ENCODE measurements at regions not wholly inside any gene's neighbourhood (a gene's known extent, or its start where the extent isn't known, plus 50 kb on each side); places are given as distances from the start of the nearest gene placed in this dataset.

DNA sequence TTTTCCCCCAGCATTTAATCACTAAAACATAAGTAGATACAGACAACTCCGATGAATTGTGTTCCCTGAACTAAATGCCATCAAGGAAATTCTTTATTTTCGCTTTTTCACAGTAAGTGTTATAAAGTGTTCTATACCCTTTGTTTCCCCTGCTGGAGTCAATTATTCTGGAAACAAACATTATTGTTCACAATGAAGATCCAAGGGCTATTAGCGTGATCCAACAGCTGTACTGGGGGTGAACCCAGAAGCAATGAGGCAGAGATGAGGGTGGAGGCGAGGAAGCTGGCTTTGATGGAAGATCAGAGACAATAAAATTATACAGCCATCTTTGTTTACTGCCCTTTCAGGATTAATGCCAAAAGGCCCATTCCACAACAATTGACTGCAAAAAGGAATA lies 250.3 kb upstream of the IGF1R start:
- Mint-ChIP-seq H3K9me3 (peaks cover 5% of the 10 kb centered on the region), H3K4me3 (no peak overlapping the region), H3K36me3 (ENCODE audit: low read depth) (no peaks in the 10 kb centered on the region), H3K27ac (ENCODE audit: unreplicated experiment) (no peak overlapping the region), H3K4me1 (peaks cover 18% of the 10 kb centered on the region), H3K27me3 (ENCODE audit: low read depth) (peaks cover 25% of the 10 kb centered on the region)
- TF ChIP-seq, protein P1, sequence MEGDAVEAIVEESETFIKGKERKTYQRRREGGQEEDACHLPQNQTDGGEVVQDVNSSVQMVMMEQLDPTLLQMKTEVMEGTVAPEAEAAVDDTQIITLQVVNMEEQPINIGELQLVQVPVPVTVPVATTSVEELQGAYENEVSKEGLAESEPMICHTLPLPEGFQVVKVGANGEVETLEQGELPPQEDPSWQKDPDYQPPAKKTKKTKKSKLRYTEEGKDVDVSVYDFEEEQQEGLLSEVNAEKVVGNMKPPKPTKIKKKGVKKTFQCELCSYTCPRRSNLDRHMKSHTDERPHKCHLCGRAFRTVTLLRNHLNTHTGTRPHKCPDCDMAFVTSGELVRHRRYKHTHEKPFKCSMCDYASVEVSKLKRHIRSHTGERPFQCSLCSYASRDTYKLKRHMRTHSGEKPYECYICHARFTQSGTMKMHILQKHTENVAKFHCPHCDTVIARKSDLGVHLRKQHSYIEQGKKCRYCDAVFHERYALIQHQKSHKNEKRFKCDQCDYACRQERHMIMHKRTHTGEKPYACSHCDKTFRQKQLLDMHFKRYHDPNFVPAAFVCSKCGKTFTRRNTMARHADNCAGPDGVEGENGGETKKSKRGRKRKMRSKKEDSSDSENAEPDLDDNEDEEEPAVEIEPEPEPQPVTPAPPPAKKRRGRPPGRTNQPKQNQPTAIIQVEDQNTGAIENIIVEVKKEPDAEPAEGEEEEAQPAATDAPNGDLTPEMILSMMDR (conservative IDR thresholded peaks at IDR 0.05), result no peak
- DNase-seq (ENCODE audit: low read depth, low spot score), result no peak

DNA sequence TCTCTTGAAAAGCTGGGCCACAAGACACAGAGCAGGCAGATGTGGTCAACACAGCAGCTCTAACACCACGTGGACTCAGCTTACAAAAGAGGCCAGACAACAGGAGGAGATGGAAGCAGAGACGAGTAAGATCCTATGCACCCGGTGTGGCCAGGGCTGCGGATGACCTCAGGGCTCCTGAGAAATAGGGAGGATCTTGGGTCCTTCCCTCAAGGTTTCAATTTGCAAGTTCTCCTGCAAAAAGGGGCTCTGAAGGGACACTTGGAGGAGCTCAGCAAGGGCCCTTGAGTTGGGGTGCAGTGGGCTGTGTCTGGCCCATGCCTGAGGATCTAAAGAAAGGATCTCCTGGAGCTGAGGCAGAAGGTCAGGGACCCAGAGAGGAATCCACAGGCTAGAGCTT lies 249.5 kb upstream of the IGF1R start:
- Mint-ChIP-seq H3K36me3 (ENCODE audit: low read depth) (no peaks in the 10 kb centered on the region), H3K27me3 (ENCODE audit: low read depth) (peaks cover 22% of the 10 kb centered on the region), H3K4me1 (peaks cover 18% of the 10 kb centered on the region), H3K9me3 (peaks cover 5% of the 10 kb centered on the region), H3K4me3 (no peak overlapping the region), H3K27ac (ENCODE audit: unreplicated experiment) (peak overlapping the region; percentile 40)
- no peak for DNase-seq (ENCODE audit: low read depth, low spot score)
- TF ChIP-seq, protein P1 (conservative IDR thresholded peaks at IDR 0.05), result no peak

DNA sequence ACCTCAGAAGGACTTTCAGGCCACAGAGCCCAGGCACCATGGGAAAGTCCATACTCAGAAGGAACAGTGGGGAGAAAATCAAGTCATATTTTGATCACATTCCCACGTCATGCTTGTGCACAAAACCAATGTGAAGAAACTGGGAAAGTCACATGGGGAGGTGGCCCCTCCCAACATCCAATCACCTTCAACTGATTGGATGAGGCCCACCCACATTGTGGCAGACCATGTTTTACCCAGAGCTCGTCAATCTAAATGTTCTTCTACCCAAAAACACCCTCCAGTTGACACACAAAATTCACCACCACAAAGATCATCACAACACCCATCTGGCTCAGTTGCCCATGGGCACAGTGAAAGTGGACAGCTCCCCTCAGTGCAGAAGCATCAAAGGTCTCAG lies 248.2 kb upstream of the IGF1R start:
- TF ChIP-seq, protein P1 (conservative IDR thresholded peaks at IDR 0.05), result no peak
- DNase-seq (ENCODE audit: low read depth, low spot score), result no peak
- Mint-ChIP-seq H3K9me3 (peaks cover 5% of the 10 kb centered on the region), H3K36me3 (ENCODE audit: low read depth) (no peaks in the 10 kb centered on the region), H3K4me1 (peaks cover 25% of the 10 kb centered on the region), H3K27me3 (ENCODE audit: low read depth) (peaks cover 16% of the 10 kb centered on the region), H3K27ac (ENCODE audit: unreplicated experiment) (no peak overlapping the region), H3K4me3 (no peak overlapping the region)

DNA sequence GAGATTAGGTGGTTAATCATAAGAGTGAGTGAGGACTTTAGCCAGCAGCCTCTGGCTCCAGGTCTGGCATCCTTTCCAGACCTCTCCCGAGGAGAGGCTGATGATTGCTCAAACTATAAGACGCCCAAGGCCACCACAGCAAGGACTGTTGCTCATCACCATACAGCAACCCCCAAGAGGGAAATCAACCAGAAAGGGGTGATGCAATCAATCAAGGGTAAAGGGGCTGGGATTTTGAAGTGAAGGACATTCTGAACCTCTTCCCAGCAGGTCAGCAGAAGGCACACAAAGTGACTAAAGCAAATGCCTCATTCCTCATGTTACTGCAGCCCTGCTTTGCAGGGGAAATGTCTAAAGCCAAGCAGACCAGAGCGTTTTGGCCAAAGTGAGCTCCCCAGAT lies 247.3 kb upstream of the IGF1R start:
- Mint-ChIP-seq H3K4me3 (no peak overlapping the region), H3K27ac (ENCODE audit: unreplicated experiment) (no peak overlapping the region), H3K4me1 (peaks cover 31% of the 10 kb centered on the region), H3K9me3 (peaks cover 5% of the 10 kb centered on the region), H3K27me3 (ENCODE audit: low read depth) (peaks cover 8% of the 10 kb centered on the region), H3K36me3 (ENCODE audit: low read depth) (no peaks in the 10 kb centered on the region)
- TF ChIP-seq, protein P1 (conservative IDR thresholded peaks at IDR 0.05), result no peak
- DNase-seq (ENCODE audit: low read depth, low spot score), result no peak

DNA sequence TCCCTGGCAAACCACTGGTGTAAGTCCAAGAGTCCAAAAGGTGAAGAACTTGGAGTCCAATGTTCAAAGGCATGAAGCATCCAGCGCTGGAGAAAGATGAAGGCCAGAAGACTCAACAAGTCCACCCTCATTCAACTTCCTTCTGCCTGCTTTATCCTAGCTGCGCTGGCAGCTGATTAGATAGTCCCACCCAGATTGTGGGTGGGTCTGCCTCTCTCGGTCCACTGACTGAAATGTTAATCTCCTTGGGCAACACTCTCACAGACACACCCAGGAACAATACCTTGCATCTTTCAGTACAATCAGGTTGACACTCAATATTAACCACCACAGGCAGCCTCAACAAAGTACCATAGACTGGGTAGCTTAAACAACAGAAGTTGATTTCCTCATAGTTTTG lies 245.9 kb upstream of the IGF1R start:
- H3K27ac Mint-ChIP-seq (ENCODE audit: unreplicated experiment), result no peak overlapping the region
- TF ChIP-seq, protein P1 (conservative IDR thresholded peaks at IDR 0.05), result no peak
- H3K4me3 Mint-ChIP-seq, result no peak overlapping the region
- peaks cover 5% of the 10 kb centered on the region for H3K9me3 Mint-ChIP-seq
- H3K36me3 Mint-ChIP-seq (ENCODE audit: low read depth), result no peaks in the 10 kb centered on the region
- peaks cover 8% of the 10 kb centered on the region for H3K27me3 Mint-ChIP-seq (ENCODE audit: low read depth)
- DNase-seq (ENCODE audit: low read depth, low spot score), result no peak
- peaks cover 27% of the 10 kb centered on the region for H3K4me1 Mint-ChIP-seq

DNA sequence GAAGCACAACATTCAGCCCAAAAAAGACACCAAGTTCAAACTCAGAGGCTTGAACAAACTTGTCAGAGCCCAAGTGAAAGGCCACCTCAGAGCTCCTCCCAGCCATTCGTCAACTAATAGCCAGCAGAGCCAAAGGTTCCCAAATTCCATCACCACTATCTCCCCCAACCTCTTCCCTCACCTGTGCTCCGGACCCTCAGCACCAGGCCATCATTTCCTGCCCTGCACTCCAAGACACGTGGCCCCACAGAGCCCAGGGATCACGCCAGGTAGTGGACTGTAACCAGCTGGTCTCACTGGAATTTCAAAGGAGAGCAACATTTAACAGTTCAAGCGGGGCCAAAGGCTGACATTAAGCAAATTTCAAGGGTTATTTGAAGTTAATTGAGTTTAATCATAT lies 245.2 kb upstream of the IGF1R start:
- Mint-ChIP-seq H3K4me1 (peaks cover 20% of the 10 kb centered on the region), H3K27me3 (ENCODE audit: low read depth) (peaks cover 8% of the 10 kb centered on the region), H3K36me3 (ENCODE audit: low read depth) (no peaks in the 10 kb centered on the region), H3K4me3 (no peak overlapping the region), H3K27ac (ENCODE audit: unreplicated experiment) (no peak overlapping the region), H3K9me3 (peaks cover 5% of the 10 kb centered on the region)
- DNase-seq (ENCODE audit: low read depth, low spot score), result no peak
- TF ChIP-seq, protein P1 (conservative IDR thresholded peaks at IDR 0.05), result no peak
